ENCODE measurements at regions not wholly inside any gene's neighbourhood (a gene's known extent, or its start where the extent isn't known, plus 50 kb on each side); places are given as distances from the start of the nearest gene placed in this dataset.
"Not testable (repeated sequence)": the region's sequence is repeated elsewhere in the genome, so short reads cannot be mapped to it uniquely, and the experiment has no call there.

- not testable (repeated sequence) for TF ChIP-seq CSRNP3 (CRISPR knock-in tag; IDR thresholded peaks at IDR 0.05); ISL1 (CRISPR knock-in tag; IDR thresholded peaks at IDR 0.05); ARNTL (CRISPR knock-in tag; IDR thresholded peaks at IDR 0.05; ENCODE audit: borderline replicate concordance, low read depth); ZNF565 (CRISPR knock-in tag; conservative IDR thresholded peaks at IDR 0.05; ENCODE audit: low read depth); ZFP30 (CRISPR knock-in tag; IDR thresholded peaks at IDR 0.05)
These were observed 59.7 kb upstream of the FRG2C start for GRCh38 chr3:75604286-75604934.

Measured in SK-N-SH treated with all-trans-retinoic acid at 6 μM for 48 hours (cell line).